Body of pancreas (tissue), 4 donors: ENCODE measurements at regions not wholly inside any gene's neighbourhood (a gene's known extent, or its start where the extent isn't known, plus 50 kb on each side); places are given as distances from the start of the nearest gene placed in this dataset.

ENCODE experiments used
- CTCF ChIP-seq, 7 experiments: fragments of 450-650 bp in 4 of 7; fragments of 200-600 bp in 3 of 7; sonication (generic) in 3 of 7; IDR thresholded peaks; one replicate each; pipeline ENCODE4 v1.5.1; 2016 to 2019; ENCODE audit warnings: antibody characterized with exemption in 7 of 7
- POLR2A ChIP-seq, 3 donors: fragments of 450-650 bp; IDR thresholded peaks; one replicate each; pipeline ENCODE4 v1.6.1; 2016; ENCODE audit warnings: antibody characterized with exemption in 3 of 3, mild to moderate bottlenecking in 2 of 3

GRCh38 chr13:22655106-22655852 lies 525.5 kb upstream of the SGCG start:
- TF ChIP-seq POLR2A (IDR thresholded peaks at IDR 0.05) (no peak), CTCF (IDR thresholded peaks at IDR 0.05) (no peak)
